Calu3 (cell line): ENCODE measurements at regions not wholly inside any gene's neighbourhood (a gene's known extent, or its start where the extent isn't known, plus 50 kb on each side); places are given as distances from the start of the nearest gene placed in this dataset.

Experiments
- BruUV-seq: library from RNA; stranded (reverse); fragments of 400-500 nt; replicated peaks from 2 replicates; lab custom pipeline; 2021; lab: Mats Ljungman, UMichigan
- CTCF ChIA-PET: fragments of 300-600 bp; sonication (Branson Sonifier 250); formaldehyde crosslinking; loops from one replicate; lab custom pipeline; 2022; ENCODE audit warnings: antibody characterized with exemption; lab: Charles Lee
- DNase-seq: peaks from one replicate; pipeline ENCODE4 v3.0.0; 2022
- H3K27ac Mint-ChIP-seq: one replicate; pipeline ENCODE4 v1.8.0; 2022; ENCODE audit warnings: mixed read lengths; ENCODE audit not compliant: unreplicated experiment
- H3K27me3 Mint-ChIP-seq: one replicate; pipeline ENCODE4 v1.8.0; 2022; ENCODE audit warnings: mixed read lengths; ENCODE audit not compliant: unreplicated experiment
- H3K36me3 Mint-ChIP-seq: one replicate; pipeline ENCODE4 v1.8.0; 2022; ENCODE audit warnings: mild to moderate bottlenecking, moderate library complexity, mixed read lengths; ENCODE audit not compliant: insufficient read depth, unreplicated experiment
- H3K4me1 Mint-ChIP-seq: one replicate; pipeline ENCODE4 v1.8.0; 2022; ENCODE audit warnings: mild to moderate bottlenecking, low read depth, mixed read lengths; ENCODE audit not compliant: unreplicated experiment
- H3K4me3 Mint-ChIP-seq: one replicate; pipeline ENCODE4 v1.8.0; 2022; ENCODE audit warnings: mild to moderate bottlenecking, low read depth, moderate library complexity, mixed read lengths; ENCODE audit not compliant: unreplicated experiment
- H3K9me3 Mint-ChIP-seq: one replicate; pipeline ENCODE4 v1.8.0; 2022; ENCODE audit warnings: low read depth, mixed read lengths; ENCODE audit not compliant: unreplicated experiment
- intact Hi-C: fragments of 100-400 bp; cut with micrococcal nuclease; formaldehyde crosslinking; loops from one replicate; pipeline ENCODE4 v1.10.0; 2022; ENCODE audit not compliant: unreplicated experiment
- TF ChIP-seq, protein P1 (sequence below): fragments of 200-600 bp; IDR thresholded peaks from one replicate; pipeline ENCODE4 v1.8.0; 2022; ENCODE audit warnings: antibody characterized with exemption; ENCODE audit not compliant: unreplicated experiment

DNA sequence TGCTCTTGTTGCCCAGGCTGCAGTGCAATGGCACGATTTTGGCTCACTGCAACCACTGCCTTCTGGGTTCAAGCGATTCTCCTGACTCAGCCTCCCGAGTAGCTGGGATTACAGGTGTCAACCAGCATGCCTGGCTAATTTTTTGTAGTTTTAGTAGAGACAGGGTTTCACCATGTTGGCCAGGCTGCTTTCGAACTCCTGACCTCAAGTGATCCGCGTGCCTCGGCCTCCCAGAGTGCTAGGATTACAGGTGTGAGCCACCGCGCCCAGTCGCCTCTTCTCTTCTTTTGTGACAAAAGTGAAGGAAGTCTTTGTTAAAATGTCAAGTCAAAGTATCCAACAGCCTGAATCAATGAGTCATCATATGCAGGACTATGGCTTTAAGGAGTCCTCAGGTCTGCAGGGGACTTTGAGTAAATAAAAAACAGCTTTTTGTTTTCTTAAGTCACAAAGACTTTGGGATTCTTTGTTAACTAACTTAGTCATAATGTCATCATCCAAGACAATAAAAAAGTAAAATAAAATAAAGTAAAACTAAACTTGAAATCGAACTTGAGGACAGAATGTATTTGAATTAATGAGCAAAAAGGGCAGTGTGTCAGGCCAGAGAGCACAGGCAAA lies 1153.2 kb downstream of the SUCLG1 start:
- DNase-seq: no peak
- H3K9me3 Mint-ChIP-seq: peaks cover 8% of the 10 kb centered on the region
- intact Hi-C loops: no loop called here
- no peaks in the 10 kb centered on the region for H3K4me1 Mint-ChIP-seq
- TF ChIP-seq, protein P1, sequence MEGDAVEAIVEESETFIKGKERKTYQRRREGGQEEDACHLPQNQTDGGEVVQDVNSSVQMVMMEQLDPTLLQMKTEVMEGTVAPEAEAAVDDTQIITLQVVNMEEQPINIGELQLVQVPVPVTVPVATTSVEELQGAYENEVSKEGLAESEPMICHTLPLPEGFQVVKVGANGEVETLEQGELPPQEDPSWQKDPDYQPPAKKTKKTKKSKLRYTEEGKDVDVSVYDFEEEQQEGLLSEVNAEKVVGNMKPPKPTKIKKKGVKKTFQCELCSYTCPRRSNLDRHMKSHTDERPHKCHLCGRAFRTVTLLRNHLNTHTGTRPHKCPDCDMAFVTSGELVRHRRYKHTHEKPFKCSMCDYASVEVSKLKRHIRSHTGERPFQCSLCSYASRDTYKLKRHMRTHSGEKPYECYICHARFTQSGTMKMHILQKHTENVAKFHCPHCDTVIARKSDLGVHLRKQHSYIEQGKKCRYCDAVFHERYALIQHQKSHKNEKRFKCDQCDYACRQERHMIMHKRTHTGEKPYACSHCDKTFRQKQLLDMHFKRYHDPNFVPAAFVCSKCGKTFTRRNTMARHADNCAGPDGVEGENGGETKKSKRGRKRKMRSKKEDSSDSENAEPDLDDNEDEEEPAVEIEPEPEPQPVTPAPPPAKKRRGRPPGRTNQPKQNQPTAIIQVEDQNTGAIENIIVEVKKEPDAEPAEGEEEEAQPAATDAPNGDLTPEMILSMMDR: no peak
- no TSS peak for BruUV-seq
- H3K4me3 Mint-ChIP-seq: no peak overlapping the region
- H3K36me3 Mint-ChIP-seq: no peaks in the 10 kb centered on the region
- H3K27me3 Mint-ChIP-seq: no peaks in the 10 kb centered on the region
- no peak overlapping the region for H3K27ac Mint-ChIP-seq
- CTCF ChIA-PET: no interaction called here

DNA sequence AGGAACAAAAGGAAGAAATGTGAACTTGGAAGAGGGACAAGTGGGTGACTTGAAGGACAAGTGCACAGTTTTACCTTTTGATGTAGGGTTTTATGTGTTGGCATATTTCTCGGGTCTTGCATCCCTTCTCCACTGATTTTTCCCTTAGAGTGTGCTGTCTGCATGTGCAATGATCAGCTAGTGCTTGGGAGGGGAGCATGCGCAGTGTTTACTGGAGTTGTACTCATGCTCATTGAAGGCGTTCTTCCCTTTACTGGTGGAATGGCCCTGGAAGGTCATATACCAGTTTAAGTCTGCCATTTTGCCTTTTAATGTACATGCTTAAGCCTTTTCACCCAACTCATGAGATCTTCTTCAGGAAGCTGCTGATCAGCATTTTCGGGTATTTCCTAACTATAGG lies 1168.0 kb downstream of the SUCLG1 start:
- Mint-ChIP-seq H3K4me3 (no peak overlapping the region), H3K4me1 (no peaks in the 10 kb centered on the region), H3K36me3 (no peaks in the 10 kb centered on the region), H3K9me3 (peaks cover 22% of the 10 kb centered on the region), H3K27me3 (no peaks in the 10 kb centered on the region), H3K27ac (no peak overlapping the region)
- TF ChIP-seq, protein P1: no peak
- CTCF ChIA-PET: no interaction called here
- DNase-seq: no peak
- BruUV-seq: no TSS peak
- intact Hi-C loops: no loop called here

DNA sequence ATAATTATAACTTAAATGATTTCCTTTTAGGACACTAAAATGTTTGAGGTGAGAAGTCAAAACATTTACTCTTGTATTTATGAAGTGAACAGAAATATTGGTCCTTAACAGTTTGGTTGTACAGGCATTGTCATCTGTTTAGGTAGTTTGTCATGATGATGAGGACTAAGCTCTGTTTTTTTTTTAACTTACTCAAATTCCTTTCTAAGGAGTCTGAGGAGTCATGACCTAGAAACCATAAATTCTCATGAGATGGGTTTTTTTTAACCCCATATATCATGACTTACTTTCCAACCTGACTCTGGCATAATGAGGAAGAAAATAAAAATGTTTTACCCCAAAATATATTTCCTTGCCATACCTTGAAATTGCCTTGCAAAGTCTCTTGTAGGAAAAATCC lies 1176.2 kb downstream of the SUCLG1 start:
- Mint-ChIP-seq H3K27me3 (no peaks in the 10 kb centered on the region), H3K4me1 (no peaks in the 10 kb centered on the region), H3K4me3 (no peak overlapping the region), H3K9me3 (peaks cover 9% of the 10 kb centered on the region), H3K36me3 (no peaks in the 10 kb centered on the region), H3K27ac (no peak overlapping the region)
- no peak for DNase-seq
- CTCF ChIA-PET: interaction anchor here (0.6 kb wide), 1 partner anchor 1382 kb away, joined by 3 read pairs; no protein-coding TSS in a partner anchor
- intact Hi-C loops: no loop called here
- TF ChIP-seq, protein P1: no peak
- no TSS peak for BruUV-seq

DNA sequence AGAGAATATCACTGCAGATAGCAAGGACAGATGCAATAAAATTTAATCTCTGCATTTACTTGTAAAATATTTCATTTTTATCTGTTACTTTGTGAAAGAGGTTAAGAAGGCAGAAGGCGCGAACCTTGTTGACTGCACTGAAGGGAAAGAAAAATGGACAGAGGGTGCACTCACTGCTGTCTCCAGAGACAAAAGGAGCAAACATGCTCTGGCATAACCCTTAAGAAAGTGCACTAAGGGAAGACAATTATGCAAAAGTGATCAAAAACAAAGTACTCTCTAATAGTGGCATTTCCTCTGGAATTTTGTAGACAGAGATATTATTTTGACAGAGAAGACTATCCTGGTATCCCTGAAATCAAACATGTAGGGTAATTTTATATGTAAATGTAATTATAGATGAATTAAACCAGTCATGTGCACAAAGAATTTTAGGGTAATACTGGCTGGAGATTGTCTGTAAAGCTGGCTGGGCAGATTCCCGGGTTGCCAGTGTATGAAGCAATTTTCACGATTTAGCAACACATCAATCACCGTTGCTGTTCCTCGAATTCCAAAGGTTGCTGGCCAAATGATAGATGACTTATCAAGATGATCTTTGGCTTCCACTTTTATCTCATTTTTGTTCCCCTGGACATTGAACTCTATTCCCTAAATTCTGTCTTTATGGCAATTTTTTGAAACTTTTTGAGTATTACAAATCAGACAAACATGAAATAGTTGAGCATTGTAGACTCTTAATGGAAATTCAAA lies 1176.9 kb downstream of the SUCLG1 start:
- BruUV-seq: no TSS peak
- Mint-ChIP-seq H3K4me1 (no peaks in the 10 kb centered on the region), H3K27me3 (no peaks in the 10 kb centered on the region), H3K27ac (no peak overlapping the region), H3K36me3 (no peaks in the 10 kb centered on the region), H3K4me3 (no peak overlapping the region), H3K9me3 (peaks cover 9% of the 10 kb centered on the region)
- CTCF ChIA-PET: interaction anchor here (0.6 kb wide), 1 partner anchor 1381 kb away, joined by 3 read pairs; no protein-coding TSS in a partner anchor
- intact Hi-C loops: no loop called here
- TF ChIP-seq, protein P1: no peak
- DNase-seq: no peak
